H9 (cell line): ENCODE measurements at regions not wholly inside any gene's neighbourhood (a gene's known extent, or its start where the extent isn't known, plus 50 kb on each side); places are given as distances from the start of the nearest gene placed in this dataset.

Source experiments
- DNase-seq: peaks from one replicate; pipeline ENCODE4 v3.0.0-alpha.2; 2017
- H2AFZ ChIP-seq: one replicate; pipeline ENCODE4 v1.6.1; 2013; ENCODE audit warnings: mild to moderate bottlenecking, low read length, control low read depth, moderate library complexity
- H2AK5ac ChIP-seq: 2 replicates; pipeline ENCODE4 v1.6.1; 2013; ENCODE audit warnings: low read length, control low read depth, mixed read lengths; ENCODE audit not compliant: insufficient read length
- H2BK120ac ChIP-seq: one replicate; pipeline ENCODE4 v1.6.1; 2013; ENCODE audit warnings: low read depth, mild to moderate bottlenecking, low read length, control low read depth, inconsistent platforms; ENCODE audit not compliant: poor library complexity, severe bottlenecking
- H2BK12ac ChIP-seq: 2 replicates; pipeline ENCODE4 v1.6.1; 2013; ENCODE audit warnings: low read length, control low read depth, mixed read lengths, low read depth; ENCODE audit not compliant: insufficient read length
- H2BK15ac ChIP-seq: 2 replicates; pipeline ENCODE4 v1.6.1; 2013; ENCODE audit warnings: low read depth, low read length, control low read depth
- H2BK20ac ChIP-seq: one replicate; pipeline ENCODE4 v1.6.1; 2013; ENCODE audit warnings: low read depth, mild to moderate bottlenecking, low read length, control low read depth, inconsistent platforms; ENCODE audit not compliant: poor library complexity, severe bottlenecking
- H2BK5ac ChIP-seq: 2 replicates; pipeline ENCODE4 v1.6.1; 2013; ENCODE audit warnings: low read length, control low read depth, mixed read lengths; ENCODE audit not compliant: insufficient read length
- H3K14ac ChIP-seq: 2 replicates; pipeline ENCODE4 v1.6.1; 2013; ENCODE audit warnings: low read length, control low read depth; ENCODE audit not compliant: insufficient read depth
- H3K18ac ChIP-seq: 2 replicates; pipeline ENCODE4 v1.6.1; 2013; ENCODE audit warnings: low read depth, mild to moderate bottlenecking, mixed read lengths, low read length, control low read depth; ENCODE audit not compliant: insufficient read length
- H3K23ac ChIP-seq: 2 replicates; pipeline ENCODE4 v1.6.1; 2013; ENCODE audit warnings: low read length, control low read depth, mixed read lengths, low read depth; ENCODE audit not compliant: insufficient read length
- H3K23me2 ChIP-seq: 2 replicates; pipeline ENCODE4 v1.6.1; 2013; ENCODE audit warnings: low read depth, mild to moderate bottlenecking, mixed read lengths, low read length, control low read depth; ENCODE audit not compliant: insufficient read length, poor library complexity, severe bottlenecking
- H3K27ac ChIP-seq: 2 replicates; pipeline ENCODE4 v1.5.1; 2013; ENCODE audit warnings: low read length, control low read depth, mixed read lengths, low read depth; ENCODE audit not compliant: insufficient read length
- H3K27me3 ChIP-seq: 2 replicates; pipeline ENCODE4 v1.6.1; 2013; ENCODE audit warnings: low read length, control low read depth, inconsistent platforms; ENCODE audit not compliant: insufficient read depth
- H3K4ac ChIP-seq: 2 replicates; pipeline ENCODE4 v1.6.1; 2013; ENCODE audit warnings: low read depth, mild to moderate bottlenecking, control low read depth, inconsistent platforms, low read length, moderate library complexity
- H3K4me1 ChIP-seq: 2 replicates; pipeline ENCODE4 v1.6.1; 2013; ENCODE audit warnings: low read length, control low read depth, inconsistent platforms; ENCODE audit not compliant: insufficient read depth
- H3K4me2 ChIP-seq: 2 replicates; pipeline ENCODE4 v1.6.1; 2013; ENCODE audit warnings: low read length, control low read depth, mixed read lengths; ENCODE audit not compliant: insufficient read length, insufficient read depth
- H3K56ac ChIP-seq: 2 replicates; pipeline ENCODE4 v1.6.1; 2013; ENCODE audit warnings: low read depth, mild to moderate bottlenecking, mixed read lengths, low read length, control low read depth; ENCODE audit not compliant: insufficient read length
- H3K79me1 ChIP-seq: 2 replicates; pipeline ENCODE4 v1.6.1; 2013; ENCODE audit warnings: low read depth, mild to moderate bottlenecking, moderate library complexity, low read length, control low read depth, inconsistent platforms; ENCODE audit not compliant: insufficient read depth, poor library complexity, severe bottlenecking
- H3K79me2 ChIP-seq: 2 replicates; pipeline ENCODE4 v1.6.1; 2013; ENCODE audit warnings: low read length, control low read depth, inconsistent platforms; ENCODE audit not compliant: insufficient read depth
- H3K9ac ChIP-seq: 2 replicates; pipeline ENCODE4 v1.6.1; 2013; ENCODE audit warnings: low read length, control low read depth, mixed read lengths; ENCODE audit not compliant: insufficient read length; ENCODE audit errors: extremely low read depth
- H3K9me3 ChIP-seq: one replicate; pipeline ENCODE4 v1.6.1; 2013; ENCODE audit warnings: low read depth, low read length, inconsistent platforms; ENCODE audit not compliant: control insufficient read depth
- H3T11ph ChIP-seq: one replicate; pipeline ENCODE4 v1.6.1; 2013; ENCODE audit warnings: mild to moderate bottlenecking, low read length, control low read depth, inconsistent platforms
- H4K20me1 ChIP-seq: one replicate; pipeline ENCODE4 v1.6.1; 2013; ENCODE audit not compliant: control insufficient read depth, insufficient read length, insufficient read depth
- H4K5ac ChIP-seq: 2 replicates; pipeline ENCODE4 v1.6.1; 2013; ENCODE audit warnings: low read depth, mild to moderate bottlenecking, mixed read lengths, low read length, control low read depth; ENCODE audit not compliant: insufficient read length
- H4K8ac ChIP-seq: replicated peaks from 2 replicates; pipeline ENCODE4 v1.6.1; 2013; ENCODE audit warnings: low read length, control low read depth, mixed read lengths, low read depth; ENCODE audit not compliant: insufficient read length
- H4K91ac ChIP-seq: 2 replicates; pipeline ENCODE4 v1.6.1; 2013; ENCODE audit warnings: low read depth, mild to moderate bottlenecking, moderate library complexity, mixed read lengths, low read length, control low read depth; ENCODE audit not compliant: insufficient read length
- H3K27ac Mint-ChIP-seq, 3 experiments: 2 replicates in 2 of 3; 3 replicates in 1 of 3; pipeline ENCODE4 v1.8.0; 2020 to 2021; ENCODE audit warnings: mixed read lengths in 3 of 3, mild to moderate bottlenecking in 1 of 3, moderate library complexity in 1 of 3
- H3K27me3 Mint-ChIP-seq: 2 replicates; pipeline ENCODE4 v1.8.0; 2021; ENCODE audit warnings: low read depth, mild to moderate bottlenecking, moderate library complexity, mixed read lengths
- H3K36me3 Mint-ChIP-seq, 3 experiments: 2 replicates in 2 of 3; 3 replicates in 1 of 3; pipeline ENCODE4 v1.8.0; 2020 to 2021; ENCODE audit warnings: low read depth in 3 of 3, mixed read lengths in 3 of 3; ENCODE audit not compliant: insufficient read depth in 1 of 3
- H3K4me1 Mint-ChIP-seq, 2 experiments: 2 replicates each; pipeline ENCODE4 v1.8.0; 2020; ENCODE audit warnings: mixed read lengths in 2 of 2
- H3K4me3 Mint-ChIP-seq, 2 experiments: 2 replicates in 1 of 2; 3 replicates in 1 of 2; pipeline ENCODE4 v1.8.0; 2020 to 2021; ENCODE audit warnings: mild to moderate bottlenecking in 2 of 2, mixed read lengths in 2 of 2, moderate library complexity in 1 of 2
- H3K9me3 Mint-ChIP-seq, 2 experiments: 2 replicates in 1 of 2; 3 replicates in 1 of 2; pipeline ENCODE4 v1.8.0; 2020; ENCODE audit warnings: mild to moderate bottlenecking in 2 of 2, mixed read lengths in 2 of 2, moderate library complexity in 1 of 2
- WGBS: extraction: QIAGEN DNeasy Blood & Tissue Kit; methylation state at CpG from one replicate; pipeline ENCODE4 v1.1.7; 2013; ENCODE audit warnings: missing lambda C conversion rate, low lambda C conversion rate, mixed read lengths; ENCODE audit not compliant: insufficient read length; ENCODE audit errors: extremely low coverage; 5-methylcytosine and 5-hydroxymethylcytosine counted together
- TF ChIP-seq, protein P1 (sequence below): fragments of 200-600 bp; sonication (generic); conservative IDR thresholded peaks from 3 replicates; pipeline ENCODE4 v1.8.0; 2021; ENCODE audit warnings: antibody characterized with exemption, mild to moderate bottlenecking

DNA sequence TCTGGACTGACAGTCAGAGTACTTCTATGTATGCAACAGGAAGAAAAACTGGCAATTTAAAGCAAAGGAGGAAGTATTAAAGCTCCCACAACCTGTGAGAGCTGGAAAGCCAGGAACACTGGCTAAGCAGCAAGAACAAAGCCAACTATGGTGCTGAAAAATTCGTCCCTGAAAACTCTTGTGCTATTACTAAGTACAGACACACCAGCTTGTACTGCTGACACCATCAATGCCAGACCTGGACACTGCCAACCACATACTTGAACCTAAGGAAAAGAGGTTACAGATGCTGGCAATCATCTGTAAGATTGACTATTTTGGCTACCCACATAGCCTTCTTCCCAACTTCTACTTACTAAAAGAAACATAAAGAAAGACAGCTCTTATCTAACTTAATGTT lies 1110.6 kb downstream of the SORCS3 start:
- TF ChIP-seq, protein P1, sequence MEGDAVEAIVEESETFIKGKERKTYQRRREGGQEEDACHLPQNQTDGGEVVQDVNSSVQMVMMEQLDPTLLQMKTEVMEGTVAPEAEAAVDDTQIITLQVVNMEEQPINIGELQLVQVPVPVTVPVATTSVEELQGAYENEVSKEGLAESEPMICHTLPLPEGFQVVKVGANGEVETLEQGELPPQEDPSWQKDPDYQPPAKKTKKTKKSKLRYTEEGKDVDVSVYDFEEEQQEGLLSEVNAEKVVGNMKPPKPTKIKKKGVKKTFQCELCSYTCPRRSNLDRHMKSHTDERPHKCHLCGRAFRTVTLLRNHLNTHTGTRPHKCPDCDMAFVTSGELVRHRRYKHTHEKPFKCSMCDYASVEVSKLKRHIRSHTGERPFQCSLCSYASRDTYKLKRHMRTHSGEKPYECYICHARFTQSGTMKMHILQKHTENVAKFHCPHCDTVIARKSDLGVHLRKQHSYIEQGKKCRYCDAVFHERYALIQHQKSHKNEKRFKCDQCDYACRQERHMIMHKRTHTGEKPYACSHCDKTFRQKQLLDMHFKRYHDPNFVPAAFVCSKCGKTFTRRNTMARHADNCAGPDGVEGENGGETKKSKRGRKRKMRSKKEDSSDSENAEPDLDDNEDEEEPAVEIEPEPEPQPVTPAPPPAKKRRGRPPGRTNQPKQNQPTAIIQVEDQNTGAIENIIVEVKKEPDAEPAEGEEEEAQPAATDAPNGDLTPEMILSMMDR, result no peak
- H4K20me1 ChIP-seq, result no peaks in the 10 kb centered on the region
- no peak overlapping the region for H3K27ac Mint-ChIP-seq
- no peak overlapping the region for H2AK5ac ChIP-seq
- no peak overlapping the region for H3K4ac ChIP-seq
- H3K9me3 ChIP-seq, result no peaks in the 10 kb centered on the region
- no peaks in the 10 kb centered on the region for H3K27me3 ChIP-seq
- no peak overlapping the region for H2BK5ac ChIP-seq
- H3K79me2 ChIP-seq, result no peaks in the 10 kb centered on the region
- no peak overlapping the region for H3K9ac ChIP-seq
- no peak for DNase-seq
- no peak overlapping the region for H3K14ac ChIP-seq
- peaks cover 2 to 7% of the 10 kb centered on the region in 2 experiments; a peak in 3 of 4 replicates for H3K4me1 Mint-ChIP-seq
- H3K27ac ChIP-seq, result no peak overlapping the region
- H3T11ph ChIP-seq, result no peak overlapping the region
- no peak overlapping the region for H2BK20ac ChIP-seq
- no peaks in the 10 kb centered on the region for H3K27me3 Mint-ChIP-seq
- H3K18ac ChIP-seq, result no peak overlapping the region
- no peak overlapping the region for H2BK120ac ChIP-seq
- H4K91ac ChIP-seq, result no peak overlapping the region
- no peaks in the 10 kb centered on the region for H3K79me1 ChIP-seq
- no peak overlapping the region for H3K56ac ChIP-seq
- no peak overlapping the region for H3K4me3 Mint-ChIP-seq
- H4K8ac ChIP-seq, result no peak overlapping the region
- H2BK15ac ChIP-seq, result no peak overlapping the region
- no peak overlapping the region for H3K4me2 ChIP-seq
- H4K5ac ChIP-seq, result no peak overlapping the region
- no peaks in the 10 kb centered on the region for H3K23me2 ChIP-seq
- no peaks in the 10 kb centered on the region; a peak in 1 of 5 replicates for H3K9me3 Mint-ChIP-seq
- H3K23ac ChIP-seq, result no peak overlapping the region
- no peaks in the 10 kb centered on the region for H3K36me3 Mint-ChIP-seq
- H3K4me1 ChIP-seq, result no peaks in the 10 kb centered on the region
- no peak overlapping the region for H2AFZ ChIP-seq
- no peak overlapping the region for H2BK12ac ChIP-seq
- no CpG with 5 or more reads among the region's 1 CpG for WGBS
